Transverse colon (tissue), 3 donors: ENCODE measurements at regions not wholly inside any gene's neighbourhood (a gene's known extent, or its start where the extent isn't known, plus 50 kb on each side); places are given as distances from the start of the nearest gene placed in this dataset.

Source experiments
- EP300 ChIP-seq: sonication (generic); formaldehyde crosslinking; IDR thresholded peaks from one replicate; pipeline ENCODE4 v1.6.1; 2017; ENCODE audit warnings: antibody characterized with exemption, low read depth
- TF ChIP-seq, protein P1 (sequence below), 5 experiments: fragments of 200-600 bp in 3 of 5; fragments of 450-650 bp in 2 of 5; sonication (generic) in 3 of 5; IDR thresholded peaks; 1 replicate in 2 of 5; 2 replicates in 3 of 5; pipeline ENCODE4 v1.5.1; 2016 to 2017; ENCODE audit warnings: antibody characterized with exemption in 5 of 5, inconsistent platforms in 3 of 5, mild to moderate bottlenecking in 2 of 5, moderate library complexity in 1 of 5

DNA sequence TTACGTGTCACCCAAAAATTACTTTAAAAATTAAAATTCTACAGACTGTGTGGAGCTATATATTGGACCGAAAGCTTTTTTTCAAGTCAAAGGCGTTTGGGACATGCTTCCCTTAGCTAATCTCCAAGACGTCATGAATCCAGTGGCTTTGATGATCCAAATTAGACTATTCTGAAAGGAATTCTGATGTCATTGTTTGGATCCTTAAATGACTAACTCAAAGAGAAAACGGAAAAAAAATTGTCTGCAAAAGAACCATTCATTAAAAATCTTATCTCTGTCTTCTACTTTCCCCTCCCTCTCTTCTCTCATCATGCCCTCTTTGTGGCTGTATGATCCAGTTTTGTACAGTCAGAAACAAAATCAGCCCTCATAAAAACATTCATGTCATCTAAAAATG is 161.8 kb downstream of the ETV1 start:
- TF ChIP-seq, protein P1, sequence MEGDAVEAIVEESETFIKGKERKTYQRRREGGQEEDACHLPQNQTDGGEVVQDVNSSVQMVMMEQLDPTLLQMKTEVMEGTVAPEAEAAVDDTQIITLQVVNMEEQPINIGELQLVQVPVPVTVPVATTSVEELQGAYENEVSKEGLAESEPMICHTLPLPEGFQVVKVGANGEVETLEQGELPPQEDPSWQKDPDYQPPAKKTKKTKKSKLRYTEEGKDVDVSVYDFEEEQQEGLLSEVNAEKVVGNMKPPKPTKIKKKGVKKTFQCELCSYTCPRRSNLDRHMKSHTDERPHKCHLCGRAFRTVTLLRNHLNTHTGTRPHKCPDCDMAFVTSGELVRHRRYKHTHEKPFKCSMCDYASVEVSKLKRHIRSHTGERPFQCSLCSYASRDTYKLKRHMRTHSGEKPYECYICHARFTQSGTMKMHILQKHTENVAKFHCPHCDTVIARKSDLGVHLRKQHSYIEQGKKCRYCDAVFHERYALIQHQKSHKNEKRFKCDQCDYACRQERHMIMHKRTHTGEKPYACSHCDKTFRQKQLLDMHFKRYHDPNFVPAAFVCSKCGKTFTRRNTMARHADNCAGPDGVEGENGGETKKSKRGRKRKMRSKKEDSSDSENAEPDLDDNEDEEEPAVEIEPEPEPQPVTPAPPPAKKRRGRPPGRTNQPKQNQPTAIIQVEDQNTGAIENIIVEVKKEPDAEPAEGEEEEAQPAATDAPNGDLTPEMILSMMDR (IDR thresholded peaks at IDR 0.05): no peak
- no peak for TF ChIP-seq EP300
